ENCODE measurements at regions not wholly inside any gene's neighbourhood (a gene's known extent, or its start where the extent isn't known, plus 50 kb on each side); places are given as distances from the start of the nearest gene placed in this dataset.

GRCh38 chr3:178445139-178445538 is 91.1 kb upstream of the KCNMB2 start:
- no peak for TF ChIP-seq CTCF (conservative IDR thresholded peaks at IDR 0.05; ENCODE audit: low read depth, low read length)
- no peak for TF ChIP-seq EZH2 (IDR thresholded peaks at IDR 0.05; ENCODE audit: low read length, unreplicated experiment)

Measured in PC-3 (cell line).